HG03175 (cell line): ENCODE measurements at regions not wholly inside any gene's neighbourhood (a gene's known extent, or its start where the extent isn't known, plus 50 kb on each side); places are given as distances from the start of the nearest gene placed in this dataset.

Experiments used
- ATAC-seq: cut with Tn5 transposase; IDR thresholded peaks from one replicate; pipeline ENCODE4 v1.9.1; 2021; ENCODE audit warnings: mild to moderate bottlenecking, moderate library complexity; ENCODE audit not compliant: unreplicated experiment

DNA sequence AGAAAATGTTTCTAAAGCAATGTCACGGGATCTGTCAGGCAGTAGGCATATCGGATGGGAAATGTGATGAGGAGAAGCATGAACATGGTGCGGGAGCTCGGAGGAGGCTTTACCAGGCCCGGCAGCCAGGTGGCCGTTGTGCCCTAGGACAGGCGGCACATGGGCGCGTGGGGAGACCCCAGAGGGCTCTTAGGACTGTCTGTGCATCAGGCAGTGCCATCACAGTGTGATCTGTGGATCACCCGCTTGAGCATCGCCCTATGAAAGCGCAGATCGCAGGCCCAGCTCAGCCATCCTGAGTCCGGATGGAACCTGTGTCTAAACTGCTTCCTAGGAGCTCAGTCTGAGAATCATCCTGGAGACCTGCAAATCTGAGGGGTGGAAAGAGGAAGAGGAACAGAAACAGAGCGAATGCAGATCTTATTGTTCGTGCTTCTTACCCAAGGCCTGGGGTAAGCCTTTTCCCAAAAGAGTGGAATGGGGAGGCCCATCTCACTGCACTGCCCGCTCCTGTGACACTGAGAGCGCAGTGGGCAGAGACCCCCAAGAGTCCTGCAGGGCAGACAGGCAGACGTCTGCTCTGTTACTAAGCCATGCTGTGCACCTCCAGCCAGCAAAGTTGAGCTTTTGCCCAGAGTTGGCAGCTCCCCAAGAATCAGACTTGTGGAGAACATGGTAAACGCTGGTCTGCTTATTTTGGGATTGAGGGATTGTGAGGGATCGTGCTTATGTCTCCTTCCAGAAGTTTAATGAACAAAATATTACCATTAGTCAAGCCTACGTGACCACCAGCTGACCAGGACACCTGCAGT, 251.0 kb downstream of the RHOU start:
- ATAC-seq = no peak

DNA sequence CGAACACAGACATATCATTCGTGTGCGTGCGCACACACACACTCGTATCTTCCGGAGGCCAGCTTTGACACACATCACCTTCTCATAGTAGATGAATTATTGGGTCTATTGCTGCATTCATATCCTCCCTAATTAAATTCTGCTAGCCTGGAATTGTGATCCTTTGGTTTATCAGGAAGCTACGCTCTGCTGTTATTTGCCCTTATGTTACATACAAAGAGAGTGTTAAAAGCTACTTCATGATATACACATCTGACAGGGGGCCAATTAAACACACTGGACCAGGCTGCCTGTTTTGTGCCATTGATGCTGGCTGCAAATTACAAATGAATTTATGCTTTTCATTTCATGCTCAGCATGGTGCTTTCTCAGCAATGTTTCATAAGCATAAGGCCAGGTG, 252.0 kb downstream of the RHOU start:
- ATAC-seq = no peak

DNA sequence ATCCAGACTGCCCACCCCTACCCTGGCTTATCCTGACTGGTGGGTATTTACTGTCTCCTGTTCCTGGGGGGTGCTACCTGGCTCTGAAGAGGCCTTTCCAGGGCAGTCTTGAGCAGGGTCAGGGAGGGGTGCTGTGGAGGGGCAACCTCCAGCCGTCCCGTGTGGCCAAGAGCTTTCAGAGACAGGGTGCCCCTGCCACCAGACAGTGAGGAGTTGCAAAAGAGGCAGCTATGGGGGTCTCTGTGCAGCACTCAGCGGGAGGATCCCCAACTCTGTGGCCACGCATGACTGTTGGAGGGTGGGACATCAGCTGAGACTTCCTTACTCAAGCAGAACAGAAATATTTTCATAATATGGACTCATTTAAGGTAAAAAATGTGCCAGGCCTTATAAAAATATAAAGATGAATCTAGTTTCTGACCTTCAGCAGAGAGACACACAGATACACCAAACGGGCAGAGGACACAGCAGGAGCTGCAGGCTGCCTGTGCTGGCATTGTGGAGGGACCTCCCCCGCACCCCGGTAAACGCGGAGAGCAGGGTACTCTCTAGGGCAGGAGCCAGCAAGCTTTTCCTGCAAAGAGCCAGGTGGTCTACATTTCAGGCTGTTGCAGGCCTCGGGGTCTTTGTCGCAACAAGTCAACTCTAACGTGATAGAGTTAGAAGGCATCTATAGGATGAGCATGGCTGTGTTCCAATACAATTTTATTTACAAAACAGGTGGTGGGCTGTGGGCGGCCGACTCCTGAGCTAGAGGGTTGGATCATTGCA, 252.6 kb downstream of the RHOU start:
- no peak for ATAC-seq

DNA sequence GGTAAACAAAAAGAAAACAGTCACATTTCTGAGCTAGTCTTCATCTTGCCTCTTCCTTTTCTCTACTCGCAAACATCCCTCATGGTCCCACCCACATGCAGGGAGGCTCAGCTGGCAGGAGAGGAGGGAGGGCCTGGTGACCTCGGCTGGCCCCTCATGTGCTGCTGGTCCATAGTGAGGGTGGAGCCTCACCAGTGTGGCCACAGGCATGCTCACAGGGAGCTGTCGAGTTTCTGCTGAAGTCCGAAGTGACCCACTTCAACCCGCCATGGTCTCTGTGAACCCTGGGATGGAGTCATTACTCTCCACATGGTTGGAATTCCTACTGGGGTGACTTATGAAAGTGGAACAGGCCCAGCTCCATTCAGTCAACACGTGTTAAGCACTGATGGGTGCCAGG, 253.4 kb downstream of the RHOU start:
- no peak for ATAC-seq

DNA sequence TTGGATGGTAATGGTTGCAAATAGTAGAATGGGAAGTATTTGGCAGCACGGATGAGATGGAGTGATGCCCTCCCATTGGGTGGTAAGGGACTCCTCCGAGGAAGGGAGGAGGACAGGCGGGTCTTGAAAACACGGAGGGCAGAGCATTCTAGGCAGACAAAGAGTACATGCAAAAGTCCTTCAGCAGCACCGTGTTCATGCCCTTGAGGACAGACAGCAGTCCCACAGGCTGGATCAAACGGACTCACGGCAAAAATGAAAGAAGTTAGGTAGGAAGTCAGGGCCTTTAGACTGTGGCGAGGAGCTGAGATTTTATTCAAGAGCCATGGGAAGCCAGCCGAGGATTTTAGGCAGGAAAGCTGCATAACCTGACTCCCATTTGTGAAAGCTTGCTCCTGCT, 253.9 kb downstream of the RHOU start:
- ATAC-seq = no peak

DNA sequence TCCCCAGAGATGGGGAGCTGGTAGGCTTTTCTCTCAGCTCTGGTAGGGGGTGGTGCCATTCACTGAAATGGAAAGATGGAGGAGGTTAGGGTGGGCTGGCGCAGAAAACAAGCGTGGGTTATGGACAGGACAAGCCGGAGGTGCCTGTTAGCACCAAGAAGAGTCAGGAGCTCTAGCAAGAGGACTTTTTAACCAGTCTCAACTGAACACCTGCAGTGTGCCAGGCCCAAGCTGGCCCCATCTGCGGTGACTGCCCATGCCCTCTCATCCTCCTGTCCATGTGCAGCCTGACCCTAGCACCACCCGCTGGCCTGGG, 254.4 kb downstream of the RHOU start:
- ATAC-seq = no peak

DNA sequence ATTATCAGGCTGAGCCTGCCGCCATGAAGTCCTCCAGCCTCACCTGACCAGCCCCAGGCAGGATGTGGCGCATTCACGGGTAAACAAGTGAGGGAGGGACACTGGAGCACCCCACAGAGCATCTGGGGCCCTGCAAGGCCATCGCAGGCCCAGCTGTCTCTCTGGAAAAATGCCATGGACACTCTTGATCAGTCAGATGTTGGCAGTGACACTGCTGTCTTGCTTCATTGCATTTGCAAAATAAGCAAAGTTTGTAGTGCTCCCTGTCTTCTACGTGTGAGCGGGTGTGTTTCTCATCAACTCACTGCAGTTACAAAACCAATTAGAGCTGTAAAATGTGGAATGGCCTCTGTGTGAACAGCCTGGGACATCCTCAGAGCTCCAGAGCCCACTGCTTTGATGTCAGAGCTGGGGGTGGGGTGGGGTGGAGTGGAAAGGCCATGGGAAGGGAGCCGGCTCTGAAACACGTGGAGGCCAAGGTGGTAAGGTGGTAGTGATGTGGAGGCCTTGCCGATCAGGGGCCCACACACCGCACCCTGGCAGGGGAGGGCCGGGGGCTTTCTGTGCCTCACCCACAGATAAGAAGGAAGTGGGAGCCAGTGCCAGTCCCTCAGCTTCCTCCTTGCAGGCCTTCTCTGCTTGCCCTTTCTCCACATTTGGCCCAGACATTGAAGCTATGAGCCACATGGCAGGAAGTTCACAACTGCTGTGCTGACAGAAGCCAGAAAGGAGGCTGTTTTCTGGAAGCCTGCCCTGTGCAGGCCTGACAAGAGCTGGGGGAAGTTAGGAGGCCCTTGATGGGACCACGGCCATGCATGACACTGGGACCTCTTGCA, 254.9 kb downstream of the RHOU start:
- ATAC-seq = no peak

DNA sequence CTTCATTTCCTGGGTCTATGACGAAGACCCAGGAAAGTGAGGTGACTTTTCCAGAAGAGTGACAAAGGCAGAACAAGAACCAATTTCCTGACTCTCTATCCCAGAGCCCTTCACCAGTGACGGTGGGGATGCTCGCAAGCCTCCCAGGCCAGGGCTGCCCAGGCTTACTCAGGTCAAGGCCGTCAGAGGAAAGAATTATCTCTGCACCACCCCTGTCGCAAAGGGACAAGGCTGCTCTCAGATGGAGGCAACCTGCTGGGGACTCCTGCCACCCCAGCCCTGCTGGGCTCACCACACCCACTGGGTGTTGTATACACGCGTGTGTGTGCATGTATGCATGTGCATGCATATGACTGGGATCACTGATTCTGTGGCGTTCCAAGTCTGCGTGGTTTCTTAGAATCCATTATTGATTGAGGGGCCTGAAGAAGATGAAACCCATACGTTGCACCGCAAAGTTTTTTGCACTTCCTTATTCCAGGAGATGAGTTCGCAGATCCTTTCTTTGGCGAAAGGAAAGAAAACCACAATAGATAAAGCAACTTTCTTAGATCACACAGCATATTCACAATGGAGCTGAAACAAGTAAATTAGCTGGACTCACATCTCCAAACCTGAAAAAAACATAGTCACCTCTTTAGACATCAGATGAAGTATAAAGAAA, 255.8 kb downstream of the RHOU start:
- ATAC-seq = no peak

DNA sequence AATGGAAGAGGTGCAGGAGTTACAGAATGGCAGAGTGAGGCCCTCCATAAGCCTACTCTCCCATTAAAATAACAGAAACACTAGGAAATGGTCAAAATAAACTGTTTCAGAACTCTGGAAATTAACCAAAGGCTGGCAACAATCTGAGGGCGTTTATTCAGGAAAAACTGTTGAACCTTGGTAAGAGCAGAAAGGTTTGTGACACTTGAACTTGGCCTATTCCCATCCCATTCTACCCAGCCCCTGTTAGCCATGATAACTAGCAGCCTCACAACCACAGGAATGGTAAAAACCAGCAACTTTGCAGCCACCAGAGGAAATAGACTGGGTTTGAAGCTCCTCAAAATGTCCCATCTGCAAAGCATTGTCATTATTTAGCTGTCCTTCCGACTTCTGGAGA, 256.8 kb downstream of the RHOU start:
- no peak for ATAC-seq

DNA sequence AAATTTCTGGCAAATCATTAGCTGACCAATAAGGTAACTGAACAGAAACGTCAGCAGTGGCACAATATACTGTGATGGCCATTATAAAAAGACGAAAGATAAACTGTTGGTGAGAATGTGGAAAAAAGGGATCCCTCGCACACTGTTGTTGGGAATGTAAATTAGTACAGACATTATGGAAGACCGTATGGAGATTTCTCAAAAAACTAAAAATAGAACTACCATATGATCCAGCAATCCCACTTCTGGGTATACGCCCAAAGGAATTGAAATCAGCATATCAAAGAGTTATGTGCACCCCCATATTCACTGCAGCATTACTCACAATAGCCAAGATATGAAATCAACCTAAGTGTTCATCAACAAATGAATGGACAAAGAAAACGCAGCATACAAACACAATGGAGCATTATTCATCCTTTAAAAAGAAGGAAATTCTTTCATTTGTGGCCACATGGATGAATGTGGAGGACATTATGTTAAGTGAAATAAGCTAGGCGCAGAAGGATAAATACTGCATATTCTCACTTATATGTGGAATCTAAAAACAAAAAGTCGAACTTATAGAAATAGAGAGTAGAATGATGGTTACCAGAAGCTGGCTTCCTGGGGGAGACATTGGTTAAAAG, 257.7 kb downstream of the RHOU start:
- ATAC-seq = no peak

DNA sequence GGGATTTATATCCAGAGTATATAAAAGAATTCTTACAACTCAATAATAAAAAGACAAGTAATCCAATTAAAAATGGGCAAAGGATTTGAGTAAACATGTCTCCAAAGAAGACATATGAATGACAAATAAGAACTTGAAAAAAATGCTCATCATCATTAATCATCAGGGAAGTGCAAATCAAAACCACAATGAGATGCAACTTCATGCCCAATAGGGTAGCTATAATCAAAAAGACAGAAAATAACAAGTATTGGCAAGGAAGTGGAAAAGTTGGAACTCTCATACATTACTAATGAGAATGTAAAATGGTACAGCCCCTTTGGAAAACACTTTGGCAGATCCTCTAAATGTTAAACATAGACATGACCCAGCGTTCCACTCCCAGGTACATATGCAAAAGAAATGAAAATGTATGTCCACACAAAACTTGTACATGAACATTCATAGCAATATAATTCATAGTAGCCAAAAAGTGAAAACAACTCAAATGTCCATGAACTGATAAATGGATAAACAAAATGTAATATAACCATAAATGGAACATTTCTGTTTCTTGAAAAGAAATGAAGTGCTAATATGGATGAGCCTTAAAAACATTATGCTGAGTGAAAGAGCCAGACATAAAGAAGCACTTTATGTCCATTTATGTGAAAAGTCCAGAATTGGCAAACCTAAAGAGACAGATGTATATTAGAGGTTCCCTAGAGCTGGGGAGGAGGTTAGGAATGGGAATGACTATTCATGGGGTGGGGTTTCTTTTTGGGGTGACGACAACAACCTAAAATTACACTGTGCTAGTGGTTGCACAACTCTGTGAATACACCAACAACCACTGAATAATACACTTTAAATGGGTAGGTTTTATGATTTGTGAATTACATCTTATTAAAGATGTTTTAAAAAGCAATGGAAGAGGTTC, 259.7 kb downstream of the RHOU start:
- no peak for ATAC-seq

DNA sequence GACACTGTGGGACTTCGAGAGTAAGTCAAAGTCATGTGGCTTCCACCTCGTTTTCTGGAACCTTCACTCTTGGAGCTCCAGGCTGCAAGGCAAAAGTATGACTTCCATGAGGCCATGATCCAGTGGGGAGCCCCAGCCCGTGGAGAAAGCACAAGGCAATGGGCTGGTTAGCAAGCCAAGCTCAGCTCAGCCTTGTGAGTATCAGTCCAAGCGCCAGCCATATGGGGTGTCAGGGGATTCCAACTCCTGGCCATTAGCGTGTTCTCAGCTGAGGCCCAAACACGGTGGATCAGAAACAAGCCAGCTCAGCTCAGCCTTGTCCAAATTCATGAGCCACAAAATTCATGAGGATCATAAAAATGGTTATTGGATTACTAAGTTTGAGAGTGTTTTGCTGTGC, 261.0 kb downstream of the RHOU start:
- ATAC-seq = no peak

DNA sequence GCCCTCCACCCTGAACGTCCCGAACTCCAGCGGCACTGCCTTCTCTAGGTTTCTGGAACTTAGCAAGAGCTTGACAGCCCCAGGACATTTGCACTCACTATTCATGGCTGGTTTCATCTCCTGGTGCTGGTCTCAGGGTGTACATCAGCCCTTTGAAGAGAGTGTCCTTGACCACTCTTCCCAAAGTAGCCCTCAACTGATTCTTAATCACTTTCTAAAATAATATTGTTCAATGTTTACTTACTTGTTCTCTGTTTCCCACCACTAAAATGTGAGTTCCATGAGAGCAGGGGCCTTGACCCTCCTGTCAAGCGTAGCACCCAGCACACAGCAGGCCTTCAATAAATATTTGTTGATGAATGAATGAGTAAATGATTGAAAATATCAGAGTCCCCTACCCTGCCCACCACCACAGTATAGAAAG, 262.5 kb downstream of the RHOU start:
- ATAC-seq = no peak

DNA sequence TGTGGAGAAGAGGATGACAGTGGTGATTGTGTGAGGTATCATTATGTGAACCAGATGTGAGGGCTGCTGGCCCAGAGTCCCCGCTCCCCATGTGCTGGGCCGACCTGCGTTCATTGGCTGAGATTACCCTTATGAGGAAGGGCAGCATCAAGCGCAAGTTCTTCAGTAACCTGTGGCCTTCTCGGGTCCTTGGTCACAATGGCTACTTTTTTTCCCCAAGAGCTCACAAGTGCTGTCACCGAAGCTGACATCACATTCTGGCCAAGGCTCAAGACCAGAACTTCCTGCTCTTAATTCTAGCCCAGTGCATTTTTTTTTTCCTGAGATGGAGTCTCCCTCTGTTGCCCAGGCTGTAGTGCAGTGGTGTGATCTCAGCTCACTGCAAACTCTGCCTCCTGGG, 262.9 kb downstream of the RHOU start:
- no peak for ATAC-seq

DNA sequence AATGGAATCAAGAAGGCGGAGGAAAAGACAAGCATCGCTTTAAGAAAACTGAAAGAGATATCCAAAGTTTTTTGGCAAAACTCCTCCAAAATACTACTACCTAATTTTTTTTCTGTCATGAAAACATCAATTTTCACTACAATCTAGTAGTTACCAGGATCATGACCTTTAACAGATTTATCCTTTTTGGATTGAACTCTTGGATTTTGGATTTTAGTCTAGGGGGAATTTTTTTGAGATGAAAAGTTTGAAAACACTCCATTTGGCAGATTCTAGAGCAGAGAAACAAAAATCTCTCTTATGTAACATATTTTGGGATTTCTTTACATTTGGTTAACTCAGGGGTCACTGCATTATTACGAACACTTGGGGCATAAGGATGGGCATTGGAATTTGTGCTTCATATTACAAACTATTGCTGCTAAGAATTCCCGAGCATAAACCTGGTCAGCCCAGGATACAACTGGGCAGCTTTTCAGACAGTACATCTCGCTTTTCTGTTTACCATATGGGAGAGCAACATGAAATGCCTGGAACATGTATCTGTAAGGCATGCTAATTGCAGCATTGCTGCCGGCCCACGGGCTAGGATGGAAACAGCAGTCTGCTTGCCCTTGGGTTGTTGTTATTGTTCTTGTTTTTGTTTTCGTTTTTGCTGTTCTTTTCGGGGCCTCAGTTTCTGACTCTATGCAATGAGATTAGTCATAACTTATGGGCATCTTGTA, 264.3 kb downstream of the RHOU start:
- ATAC-seq = no peak

DNA sequence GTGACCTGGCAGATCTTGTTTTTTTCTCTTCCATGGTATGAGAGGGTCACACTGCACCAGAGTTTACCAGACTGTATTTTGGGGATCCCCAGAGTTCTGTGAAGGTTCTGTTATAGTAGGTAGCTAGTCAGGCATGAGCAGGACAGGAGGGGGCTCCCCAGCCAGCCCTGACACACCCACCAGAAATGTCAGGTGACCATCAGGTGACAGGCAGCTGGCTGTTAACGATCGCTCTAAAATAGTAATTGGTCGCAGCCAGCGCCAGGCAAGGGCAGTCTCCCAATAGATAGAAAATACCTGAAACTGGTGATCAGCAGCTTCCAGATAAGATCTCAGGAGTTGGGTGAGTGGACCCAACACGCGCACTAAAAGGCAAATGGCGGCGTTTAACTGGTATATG, 264.9 kb downstream of the RHOU start:
- ATAC-seq = no peak

DNA sequence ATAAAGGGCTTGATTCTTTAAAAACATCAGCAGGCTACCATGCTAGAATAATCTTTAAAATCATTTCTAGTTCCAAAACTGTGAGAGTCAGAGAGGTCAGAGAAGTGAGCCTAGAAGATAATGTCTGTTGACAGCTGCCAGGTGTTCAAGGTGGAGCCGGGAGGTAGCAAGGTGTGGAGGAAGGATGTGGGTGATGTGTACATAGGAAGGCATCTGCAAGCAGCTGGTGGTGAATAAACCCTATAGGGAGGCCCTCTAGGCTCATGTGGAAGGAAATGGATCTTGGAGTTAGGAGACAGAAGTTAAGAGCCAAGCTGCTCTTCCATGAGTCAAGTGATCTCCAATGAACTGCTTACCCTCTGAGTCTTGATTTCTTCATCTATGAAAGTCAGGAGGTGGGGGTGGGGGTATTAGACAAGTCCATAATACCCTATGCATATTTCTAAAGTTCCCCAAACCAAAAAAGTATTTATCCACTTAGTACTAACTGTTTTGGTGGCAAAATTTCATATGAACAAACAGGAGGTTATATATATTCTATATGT, 266.3 kb downstream of the RHOU start:
- no peak for ATAC-seq

DNA sequence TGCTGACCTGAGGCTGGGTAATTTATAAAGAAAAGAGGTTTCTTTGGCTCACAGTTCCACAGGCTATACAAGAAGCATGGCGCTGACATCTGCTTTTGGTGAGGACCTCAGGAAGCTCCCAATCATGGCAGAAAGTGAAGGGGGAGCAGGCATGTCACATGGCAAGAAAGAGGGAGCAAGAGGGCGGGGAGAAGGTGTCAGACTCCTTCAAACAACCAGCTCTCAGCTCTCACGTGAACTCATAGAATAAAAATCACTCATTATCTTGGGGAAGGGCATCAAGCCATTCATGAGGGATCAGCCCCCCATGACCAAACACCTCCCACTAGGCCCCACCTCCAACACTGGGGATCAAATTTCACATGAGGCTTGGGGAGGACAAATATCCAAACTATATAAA, 266.8 kb downstream of the RHOU start:
- ATAC-seq = no peak
